ENCODE measurements at regions not wholly inside any gene's neighbourhood (a gene's known extent, or its start where the extent isn't known, plus 50 kb on each side); places are given as distances from the start of the nearest gene placed in this dataset.

DNA sequence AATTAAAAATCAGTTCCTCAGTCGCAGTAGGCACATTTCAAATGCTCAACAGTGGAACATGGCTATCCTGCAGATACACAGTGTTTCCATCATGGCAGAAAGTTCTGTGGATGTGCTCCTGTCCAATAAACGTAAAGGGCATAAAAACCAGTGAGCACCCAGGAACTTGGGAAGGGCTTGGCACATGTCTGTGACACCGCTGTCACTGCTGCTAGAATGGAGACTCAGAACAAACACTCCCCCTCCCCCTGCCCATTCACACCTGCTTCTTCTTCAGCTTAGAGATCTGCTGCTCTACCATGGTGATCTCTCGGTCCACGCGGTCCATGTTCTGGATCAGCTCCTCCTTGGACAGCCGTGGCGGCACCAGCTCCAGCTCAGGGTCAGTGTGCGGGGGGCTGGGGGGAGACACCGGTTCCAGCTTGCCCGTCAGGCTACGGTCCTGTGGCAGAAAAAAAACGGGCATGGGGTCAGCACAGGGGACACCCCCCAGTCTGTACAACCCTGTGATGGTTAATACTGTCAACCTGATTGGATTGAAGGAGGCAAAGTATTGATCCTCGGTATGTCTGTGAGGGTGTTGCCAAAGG, 94.6 kb downstream of the NCOR2 start:
- H3K9ac ChIP-seq (ENCODE audit: low read depth, low read length) = no peak overlapping the region
- H3K14ac ChIP-seq (replicated peaks; ENCODE audit: low read depth, low read length) = no peak overlapping the region
- no TSS peak for BruUV-seq (replicated peaks)
- DNase-seq (no peak), ATAC-seq (ENCODE audit: low read depth) (no peak)
- intact Hi-C loops (cut with micrococcal nuclease) (no loop called here), dilution Hi-C loops (cut with HindIII; ENCODE audit: low sequenced_read_pairs, unreplicated experiment) (no loop called here), in situ Hi-C loops (cut with MboI; ENCODE audit: low sequenced_read_pairs) (no loop called here)
- TF ChIP-seq, protein P1, sequence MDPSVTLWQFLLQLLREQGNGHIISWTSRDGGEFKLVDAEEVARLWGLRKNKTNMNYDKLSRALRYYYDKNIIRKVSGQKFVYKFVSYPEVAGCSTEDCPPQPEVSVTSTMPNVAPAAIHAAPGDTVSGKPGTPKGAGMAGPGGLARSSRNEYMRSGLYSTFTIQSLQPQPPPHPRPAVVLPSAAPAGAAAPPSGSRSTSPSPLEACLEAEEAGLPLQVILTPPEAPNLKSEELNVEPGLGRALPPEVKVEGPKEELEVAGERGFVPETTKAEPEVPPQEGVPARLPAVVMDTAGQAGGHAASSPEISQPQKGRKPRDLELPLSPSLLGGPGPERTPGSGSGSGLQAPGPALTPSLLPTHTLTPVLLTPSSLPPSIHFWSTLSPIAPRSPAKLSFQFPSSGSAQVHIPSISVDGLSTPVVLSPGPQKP (IDR thresholded peaks at IDR 0.05; ENCODE audit: borderline replicate concordance, low read depth, low read length) = no peak
- no peak for TF ChIP-seq CEBPB (IDR thresholded peaks at IDR 0.05; ENCODE audit: low read depth, low read length)
- TF ChIP-seq NFE2L2 (IDR thresholded peaks at IDR 0.05; ENCODE audit: low read depth, low read length) = no peak
- TF ChIP-seq SMC3 (IDR thresholded peaks at IDR 0.05; ENCODE audit: low read depth, low read length) = no peak
- TF ChIP-seq, protein P2, sequence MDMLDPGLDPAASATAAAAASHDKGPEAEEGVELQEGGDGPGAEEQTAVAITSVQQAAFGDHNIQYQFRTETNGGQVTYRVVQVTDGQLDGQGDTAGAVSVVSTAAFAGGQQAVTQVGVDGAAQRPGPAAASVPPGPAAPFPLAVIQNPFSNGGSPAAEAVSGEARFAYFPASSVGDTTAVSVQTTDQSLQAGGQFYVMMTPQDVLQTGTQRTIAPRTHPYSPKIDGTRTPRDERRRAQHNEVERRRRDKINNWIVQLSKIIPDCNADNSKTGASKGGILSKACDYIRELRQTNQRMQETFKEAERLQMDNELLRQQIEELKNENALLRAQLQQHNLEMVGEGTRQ (IDR thresholded peaks at IDR 0.05; ENCODE audit: low read depth, low read length) = no peak
- no peak for TF ChIP-seq FOS (IDR thresholded peaks at IDR 0.05; ENCODE audit: low read depth, low read length)
- TF ChIP-seq MAFK (IDR thresholded peaks at IDR 0.05; ENCODE audit: low read depth, low read length) = no peak
- TF ChIP-seq RFX5 (IDR thresholded peaks at IDR 0.05; ENCODE audit: low read depth, low read length) = no peak
- no peak for TF ChIP-seq MAZ (IDR thresholded peaks at IDR 0.05; ENCODE audit: borderline replicate concordance, low read depth, low read length)
- TF ChIP-seq CHD1 (IDR thresholded peaks at IDR 0.05; ENCODE audit: low read depth, low read length) = no peak
- TF ChIP-seq, protein P3, sequence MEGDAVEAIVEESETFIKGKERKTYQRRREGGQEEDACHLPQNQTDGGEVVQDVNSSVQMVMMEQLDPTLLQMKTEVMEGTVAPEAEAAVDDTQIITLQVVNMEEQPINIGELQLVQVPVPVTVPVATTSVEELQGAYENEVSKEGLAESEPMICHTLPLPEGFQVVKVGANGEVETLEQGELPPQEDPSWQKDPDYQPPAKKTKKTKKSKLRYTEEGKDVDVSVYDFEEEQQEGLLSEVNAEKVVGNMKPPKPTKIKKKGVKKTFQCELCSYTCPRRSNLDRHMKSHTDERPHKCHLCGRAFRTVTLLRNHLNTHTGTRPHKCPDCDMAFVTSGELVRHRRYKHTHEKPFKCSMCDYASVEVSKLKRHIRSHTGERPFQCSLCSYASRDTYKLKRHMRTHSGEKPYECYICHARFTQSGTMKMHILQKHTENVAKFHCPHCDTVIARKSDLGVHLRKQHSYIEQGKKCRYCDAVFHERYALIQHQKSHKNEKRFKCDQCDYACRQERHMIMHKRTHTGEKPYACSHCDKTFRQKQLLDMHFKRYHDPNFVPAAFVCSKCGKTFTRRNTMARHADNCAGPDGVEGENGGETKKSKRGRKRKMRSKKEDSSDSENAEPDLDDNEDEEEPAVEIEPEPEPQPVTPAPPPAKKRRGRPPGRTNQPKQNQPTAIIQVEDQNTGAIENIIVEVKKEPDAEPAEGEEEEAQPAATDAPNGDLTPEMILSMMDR (conservative IDR thresholded peaks at IDR 0.05; ENCODE audit: low read depth, low read length) = no peak
- TF ChIP-seq POLR2A (IDR thresholded peaks at IDR 0.05; ENCODE audit: low read depth, low read length) = no peak
- TF ChIP-seq MXI1 (IDR thresholded peaks at IDR 0.05; ENCODE audit: borderline replicate concordance, low read depth, low read length) = no peak
- no peak for TF ChIP-seq RCOR1 (IDR thresholded peaks at IDR 0.05; ENCODE audit: insufficient replicate concordance, low read length)
- no peak for TF ChIP-seq RAD21 (IDR thresholded peaks at IDR 0.05; ENCODE audit: low read length)
- no peak for TF ChIP-seq BHLHE40 (IDR thresholded peaks at IDR 0.05; ENCODE audit: low read depth, low read length)
- H2BK15ac ChIP-seq (ENCODE audit: low read depth, low read length) = no peak overlapping the region
- no peak overlapping the region for H3K56ac ChIP-seq (ENCODE audit: extremely low read depth, insufficient read depth, low read length)
- no peak overlapping the region for H4K5ac ChIP-seq (ENCODE audit: low read depth, low read length)
- peaks cover 32 to 84% of the 10 kb centered on the region in 2 experiments for H3K79me1 ChIP-seq (ENCODE audit: low read depth in 1 of 2, low read length in 2 of 2)
- H2AK9ac ChIP-seq (replicated peaks; ENCODE audit: low read depth, low read length, poor library complexity) = no peak overlapping the region
- no peak overlapping the region for H2AFZ ChIP-seq (replicated peaks; ENCODE audit: low read length, poor library complexity)
- H2BK20ac ChIP-seq (ENCODE audit: low read depth, low read length) = no peak overlapping the region
- H3K27me3 ChIP-seq (ENCODE audit: control insufficient read depth, insufficient read depth, low read length) = no peaks in the 10 kb centered on the region
- H3K9me3 ChIP-seq (ENCODE audit: control insufficient read depth, insufficient read depth, low read length) = peaks cover 19% of the 10 kb centered on the region
- H3K4ac ChIP-seq (ENCODE audit: low read depth, low read length) = no peak overlapping the region
- H4K20me1 ChIP-seq (ENCODE audit: insufficient read depth, low read length) = peaks cover 21% of the 10 kb centered on the region
- no peak overlapping the region for H3K23ac ChIP-seq (ENCODE audit: low read depth, low read length)
- H3K4me2 ChIP-seq (ENCODE audit: low read depth, low read length) = no peak overlapping the region
- 98% methylated on average over 7 of the region's 14 CpGs; no CpG with 5 or more reads in 1 of the 2 experiments for WGBS, 2 experiments (ENCODE audit: extremely low coverage in 2 of 2, insufficient read length in 1 of 2)
- no peak overlapping the region for H4K91ac ChIP-seq (ENCODE audit: insufficient read depth, low read depth, low read length)
- H3K27ac ChIP-seq (ENCODE audit: insufficient read depth, low read length) = no peak overlapping the region
- POLR2A ChIA-PET (ENCODE audit: unreplicated experiment) = no interaction called here
- 0 out of 2 replicates have a peak, but pooled peaks cover 8% of the 10 kb centered on the region for H3K9me1 ChIP-seq (ENCODE audit: insufficient read depth, low read length)
- CTCF ChIA-PET = no interaction called here
- no peak overlapping the region for H3K18ac ChIP-seq (ENCODE audit: low read depth, low read length)
- no peaks in the 10 kb centered on the region for H3K4me1 ChIP-seq (ENCODE audit: control insufficient read depth, insufficient read depth, low read length)
- H4K8ac ChIP-seq (ENCODE audit: low read depth in 2 of 2, low read length in 2 of 2) = no peak overlapping the region
- H3K36me3 ChIP-seq (ENCODE audit: control insufficient read depth, insufficient read depth, low read length) = peaks cover 69% of the 10 kb centered on the region
- H2BK120ac ChIP-seq (ENCODE audit: low read depth, low read length) = no peak overlapping the region
- no peak overlapping the region for H2BK5ac ChIP-seq (ENCODE audit: low read depth, low read length, poor library complexity, severe bottlenecking)
- H3K4me3 ChIP-seq (ENCODE audit: insufficient read depth, low read depth, low read length) = no peak overlapping the region
- no peak overlapping the region for H2AK5ac ChIP-seq (ENCODE audit: low read depth, low read length)

Data from IMR-90 (cell line).